Stomach (tissue), 8 donors: ENCODE measurements at regions not wholly inside any gene's neighbourhood (a gene's known extent, or its start where the extent isn't known, plus 50 kb on each side); places are given as distances from the start of the nearest gene placed in this dataset.

Source experiments
- DNase-seq, 2 donors: peaks; one replicate each; pipeline versions ENCODE4 v3.0.0 to v3.0.0-alpha.2; 2013 to 2019
- H3K27ac ChIP-seq, 5 donors: fragments of 200-600 bp in 4 of 5; sonication (generic) in 4 of 5; one replicate each; pipeline ENCODE4 v1.5.1; 2013 to 2019; ENCODE audit warnings: mild to moderate bottlenecking in 1 of 5, moderate library complexity in 1 of 5
- H3K27me3 ChIP-seq, 3 donors: fragments of 200-600 bp; sonication (generic); one replicate each; pipeline ENCODE4 v1.5.1; 2017 to 2019; ENCODE audit warnings: mixed run types in 1 of 3
- H3K36me3 ChIP-seq, 4 donors: fragments of 200-600 bp; sonication (generic); 1 replicate in 3 of 4; 2 replicates in 1 of 4; pipeline ENCODE4 v1.5.1; 2016 to 2019
- H3K4me1 ChIP-seq, 4 donors: fragments of 200-600 bp; sonication (generic); one replicate each; pipeline ENCODE4 v1.5.1; 2016 to 2019
- H3K4me3 ChIP-seq, 4 donors: fragments of 200-600 bp; sonication (generic) in 3 of 4; one replicate each; pipeline ENCODE4 v1.5.1; 2016 to 2019; ENCODE audit warnings: mild to moderate bottlenecking in 1 of 4
- H3K9me3 ChIP-seq, 4 donors: fragments of 200-600 bp; sonication (generic); one replicate each; pipeline ENCODE4 v1.5.1; 2016 to 2019
- EP300 ChIP-seq: sonication (generic); formaldehyde crosslinking; IDR thresholded peaks from one replicate; pipeline ENCODE4 v1.6.1; 2017; ENCODE audit warnings: antibody characterized with exemption
- POLR2A ChIP-seq, 4 donors: fragments of 450-650 bp; IDR thresholded peaks; one replicate each; pipeline ENCODE4 v1.6.1; 2016; ENCODE audit warnings: antibody characterized with exemption in 4 of 4, control low read depth in 2 of 4, mild to moderate bottlenecking in 1 of 4, moderate library complexity in 1 of 4
- POLR2AphosphoS5 ChIP-seq, 3 donors: sonication (generic); formaldehyde crosslinking; IDR thresholded peaks; one replicate each; pipeline ENCODE4 v1.6.1; 2016; ENCODE audit warnings: antibody characterized with exemption in 3 of 3
- WGBS, 5 donors: extraction: QIAGEN DNeasy Blood & Tissue Kit in 3 of 5; methylation state at CpG; one replicate each; pipeline versions ENCODE4 v1.1.5 to v1.1.7; 2013 to 2018; 5-methylcytosine and 5-hydroxymethylcytosine counted together
- intact Hi-C: fragments of 100-400 bp; cut with DNase I; formaldehyde crosslinking; loops from one replicate; pipeline ENCODE4 v1.15.1; 2023; ENCODE audit warnings: low total_unique reads
- TF ChIP-seq, protein P1 (sequence below), 7 experiments: fragments of 450-650 bp in 4 of 7; fragments of 200-600 bp in 3 of 7; sonication (generic) in 3 of 7; IDR thresholded peaks; one replicate each; pipeline ENCODE4 v1.5.1; 2016 to 2019; ENCODE audit warnings: antibody characterized with exemption in 7 of 7, control low read depth in 2 of 7, mild to moderate bottlenecking in 1 of 7
- donor health status: healthy with polysubstance abuse.
- donor health status: Bipolar disorder and iron deficiency.
- donor health status: healthy.

GRCh38 chr12:82186282-82186681, 171.9 kb downstream of the CCDC59 start:
- peaks cover 0 to 11% (median 0%) of the 10 kb centered on the region in 4 donors for H3K9me3 ChIP-seq
- no peak overlapping the region for H3K27ac ChIP-seq
- TF ChIP-seq EP300, result no peak
- no peak for TF ChIP-seq POLR2A (IDR thresholded peaks at IDR 0.05)
- TF ChIP-seq, protein P1, sequence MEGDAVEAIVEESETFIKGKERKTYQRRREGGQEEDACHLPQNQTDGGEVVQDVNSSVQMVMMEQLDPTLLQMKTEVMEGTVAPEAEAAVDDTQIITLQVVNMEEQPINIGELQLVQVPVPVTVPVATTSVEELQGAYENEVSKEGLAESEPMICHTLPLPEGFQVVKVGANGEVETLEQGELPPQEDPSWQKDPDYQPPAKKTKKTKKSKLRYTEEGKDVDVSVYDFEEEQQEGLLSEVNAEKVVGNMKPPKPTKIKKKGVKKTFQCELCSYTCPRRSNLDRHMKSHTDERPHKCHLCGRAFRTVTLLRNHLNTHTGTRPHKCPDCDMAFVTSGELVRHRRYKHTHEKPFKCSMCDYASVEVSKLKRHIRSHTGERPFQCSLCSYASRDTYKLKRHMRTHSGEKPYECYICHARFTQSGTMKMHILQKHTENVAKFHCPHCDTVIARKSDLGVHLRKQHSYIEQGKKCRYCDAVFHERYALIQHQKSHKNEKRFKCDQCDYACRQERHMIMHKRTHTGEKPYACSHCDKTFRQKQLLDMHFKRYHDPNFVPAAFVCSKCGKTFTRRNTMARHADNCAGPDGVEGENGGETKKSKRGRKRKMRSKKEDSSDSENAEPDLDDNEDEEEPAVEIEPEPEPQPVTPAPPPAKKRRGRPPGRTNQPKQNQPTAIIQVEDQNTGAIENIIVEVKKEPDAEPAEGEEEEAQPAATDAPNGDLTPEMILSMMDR (IDR thresholded peaks at IDR 0.05), result no peak
- TF ChIP-seq POLR2AphosphoS5 (IDR thresholded peaks at IDR 0.05), result no peak
- no peak for DNase-seq
- WGBS, 5 donors, result 83 to 94% (median 87%) methylated on average over 6 of the region's 6 CpGs
- no peaks in the 10 kb centered on the region for H3K36me3 ChIP-seq
- no peaks in the 10 kb centered on the region for H3K27me3 ChIP-seq
- no peak overlapping the region for H3K4me3 ChIP-seq
- H3K4me1 ChIP-seq, result no peaks in the 10 kb centered on the region
- intact Hi-C loops, result no loop called here

- DNase-seq, result no peak
- Histone ChIP-seq H3K9me3 (peaks cover 0 to 11% (median 0%) of the 10 kb centered on the region in 4 donors), H3K4me3 (no peak overlapping the region), H3K27ac (no peak overlapping the region), H3K4me1 (no peaks in the 10 kb centered on the region), H3K27me3 (no peaks in the 10 kb centered on the region), H3K36me3 (no peaks in the 10 kb centered on the region)
- WGBS, 5 donors, result 76 to 83% (median 81%) methylated on average over 1 of the region's 1 CpG
- no peak for TF ChIP-seq POLR2A (IDR thresholded peaks at IDR 0.05)
- TF ChIP-seq, protein P1 (IDR thresholded peaks at IDR 0.05), result no peak
- intact Hi-C loops, result no loop called here
Measured at GRCh38 chr12:82184844-82185243, 173.3 kb downstream of the CCDC59 start.

DNA sequence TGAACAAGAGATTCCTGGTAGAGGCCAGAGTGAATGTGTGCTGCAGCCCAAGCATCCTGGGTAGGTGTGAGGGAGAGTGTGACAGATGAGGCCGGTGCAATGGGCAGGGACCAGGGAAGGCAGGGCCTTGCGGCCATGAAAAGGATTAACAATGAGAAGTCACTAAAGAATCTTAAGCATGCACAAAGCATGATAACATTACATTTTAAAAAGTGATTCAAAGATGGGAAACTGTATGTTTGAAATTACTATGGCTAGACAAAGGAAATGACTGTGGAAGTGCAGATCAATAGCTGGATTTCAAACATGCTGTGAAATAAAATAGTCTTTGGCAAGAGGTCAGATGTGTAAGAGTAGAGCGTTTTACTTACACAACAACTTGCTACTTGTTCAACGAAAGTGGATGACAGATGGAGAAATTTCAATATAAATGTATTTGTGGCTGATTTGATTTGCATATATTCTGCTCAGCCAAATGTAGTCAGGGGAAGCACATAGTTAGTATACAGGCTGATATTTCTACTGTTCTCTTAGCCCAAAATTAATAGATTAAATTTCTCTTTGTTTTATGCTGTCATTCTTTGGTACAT, 175.5 kb downstream of the CCDC59 start:
- intact Hi-C loops, result no loop called here
- DNase-seq, result no peak
- Histone ChIP-seq H3K27me3 (no peaks in the 10 kb centered on the region), H3K4me3 (no peak overlapping the region), H3K36me3 (no peaks in the 10 kb centered on the region), H3K9me3 (no peaks in the 10 kb centered on the region), H3K4me1 (no peaks in the 10 kb centered on the region), H3K27ac (no peak overlapping the region)
- TF ChIP-seq, protein P1 (IDR thresholded peaks at IDR 0.05), result no peak
- TF ChIP-seq POLR2AphosphoS5 (IDR thresholded peaks at IDR 0.05), result no peak
- TF ChIP-seq POLR2A (IDR thresholded peaks at IDR 0.05), result no peak
- TF ChIP-seq EP300, result no peak
- 64 to 76% (median 70%) methylated on average over 4 of the region's 4 CpGs for WGBS, 5 donors

- Histone ChIP-seq H3K4me3 (no peak overlapping the region), H3K9me3 (no peaks in the 10 kb centered on the region), H3K27me3 (no peaks in the 10 kb centered on the region), H3K36me3 (no peaks in the 10 kb centered on the region), H3K27ac (no peak overlapping the region), H3K4me1 (peaks cover 0 to 12% (median 0%) of the 10 kb centered on the region in 4 donors)
- TF ChIP-seq POLR2A (IDR thresholded peaks at IDR 0.05), result no peak
- TF ChIP-seq POLR2AphosphoS5 (IDR thresholded peaks at IDR 0.05), result no peak
- no peak for TF ChIP-seq EP300
- TF ChIP-seq, protein P1 (IDR thresholded peaks at IDR 0.05), result no peak
- intact Hi-C loops, result no loop called here
- WGBS, 5 donors, result 69 to 77% (median 71%) methylated on average over 5 of the region's 5 CpGs
- DNase-seq, result no peak
Measured at GRCh38 chr12:82176761-82177490, 181.3 kb downstream of the CCDC59 start.
